Body of pancreas (tissue), 4 donors: ENCODE measurements at regions not wholly inside any gene's neighbourhood (a gene's known extent, or its start where the extent isn't known, plus 50 kb on each side); places are given as distances from the start of the nearest gene placed in this dataset.

Source experiments
- POLR2A ChIP-seq, 3 donors: fragments of 450-650 bp; IDR thresholded peaks; one replicate each; pipeline ENCODE4 v1.6.1; 2016; ENCODE audit warnings: antibody characterized with exemption in 3 of 3, mild to moderate bottlenecking in 2 of 3
- TF ChIP-seq, protein P1 (sequence below), 7 experiments: fragments of 450-650 bp in 4 of 7; fragments of 200-600 bp in 3 of 7; sonication (generic) in 3 of 7; IDR thresholded peaks; one replicate each; pipeline ENCODE4 v1.5.1; 2016 to 2019; ENCODE audit warnings: antibody characterized with exemption in 7 of 7

DNA sequence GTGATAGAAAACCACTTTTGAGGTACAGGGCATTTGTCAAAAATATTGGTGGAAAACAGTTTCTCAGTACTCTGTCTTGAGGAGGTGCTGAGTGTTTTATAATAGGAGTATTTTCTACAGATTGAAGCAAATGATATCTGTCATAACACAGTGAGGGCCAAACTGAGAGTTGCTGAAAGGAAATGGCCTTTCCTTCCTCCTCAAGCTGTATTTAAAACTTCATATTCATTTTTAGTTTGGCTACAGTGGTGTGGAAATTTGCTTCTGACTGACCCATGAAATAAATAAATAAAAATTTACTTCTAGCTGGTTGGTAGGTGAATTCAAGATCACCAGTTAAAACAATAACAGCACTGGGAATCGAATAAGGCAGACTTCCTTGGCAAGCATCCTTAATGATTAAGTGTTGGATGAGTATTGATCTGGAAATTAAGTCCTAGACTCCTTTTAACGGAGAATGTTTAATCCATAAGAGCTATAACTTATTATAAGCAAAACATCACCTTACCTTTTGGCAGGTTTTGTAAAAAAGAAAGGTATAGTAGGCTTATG, 828.6 kb upstream of the CITED2 start:
- TF ChIP-seq, protein P1, sequence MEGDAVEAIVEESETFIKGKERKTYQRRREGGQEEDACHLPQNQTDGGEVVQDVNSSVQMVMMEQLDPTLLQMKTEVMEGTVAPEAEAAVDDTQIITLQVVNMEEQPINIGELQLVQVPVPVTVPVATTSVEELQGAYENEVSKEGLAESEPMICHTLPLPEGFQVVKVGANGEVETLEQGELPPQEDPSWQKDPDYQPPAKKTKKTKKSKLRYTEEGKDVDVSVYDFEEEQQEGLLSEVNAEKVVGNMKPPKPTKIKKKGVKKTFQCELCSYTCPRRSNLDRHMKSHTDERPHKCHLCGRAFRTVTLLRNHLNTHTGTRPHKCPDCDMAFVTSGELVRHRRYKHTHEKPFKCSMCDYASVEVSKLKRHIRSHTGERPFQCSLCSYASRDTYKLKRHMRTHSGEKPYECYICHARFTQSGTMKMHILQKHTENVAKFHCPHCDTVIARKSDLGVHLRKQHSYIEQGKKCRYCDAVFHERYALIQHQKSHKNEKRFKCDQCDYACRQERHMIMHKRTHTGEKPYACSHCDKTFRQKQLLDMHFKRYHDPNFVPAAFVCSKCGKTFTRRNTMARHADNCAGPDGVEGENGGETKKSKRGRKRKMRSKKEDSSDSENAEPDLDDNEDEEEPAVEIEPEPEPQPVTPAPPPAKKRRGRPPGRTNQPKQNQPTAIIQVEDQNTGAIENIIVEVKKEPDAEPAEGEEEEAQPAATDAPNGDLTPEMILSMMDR (IDR thresholded peaks at IDR 0.05): no peak
- no peak for TF ChIP-seq POLR2A (IDR thresholded peaks at IDR 0.05)
